Panc1 (cell line): ENCODE measurements at regions not wholly inside any gene's neighbourhood (a gene's known extent, or its start where the extent isn't known, plus 50 kb on each side); places are given as distances from the start of the nearest gene placed in this dataset.

ENCODE experiments used
- ATAC-seq: fragments of 200-7000 bp; cut with Tn5 transposase; 2 replicates; pipeline ENCODE4 v1.9.1; 2020; ENCODE audit warnings: mild to moderate bottlenecking, moderate library complexity
- BruUV-seq: library from RNA; stranded (reverse); fragments of 400-500 nt; replicated peaks from 2 replicates; lab custom pipeline; 2021; lab: Mats Ljungman, UMichigan
- CTCF ChIA-PET: fragments of 300-600 bp; sonication (Branson Sonifier 250); formaldehyde crosslinking; loops from one replicate; lab custom pipeline; 2022; ENCODE audit warnings: antibody characterized with exemption; lab: Charles Lee
- POLR2A ChIA-PET: fragments of 300-600 bp; sonication (Branson Sonifier 250); formaldehyde crosslinking; loops from one replicate; lab custom pipeline; 2022; ENCODE audit warnings: antibody characterized with exemption; lab: Charles Lee
- DNase-seq: peaks from one replicate; pipeline ENCODE4 v3.0.0-alpha.2; 2010; ENCODE audit warnings: low read depth, low spot score
- H3K27ac ChIP-seq: 2 replicates; pipeline ENCODE4 v1.5.1; 2011; ENCODE audit warnings: mild to moderate bottlenecking, low read length, inconsistent platforms
- H3K27me3 ChIP-seq: fragments of 200-500 bp; sonication (Bioruptor generic); 2 replicates; pipeline ENCODE4 v1.6.0; 2014; ENCODE audit warnings: low read length, inconsistent platforms; ENCODE audit not compliant: control insufficient read depth, insufficient read depth
- H3K36me3 ChIP-seq: fragments of 200-500 bp; sonication (Bioruptor generic); 2 replicates; pipeline ENCODE4 v1.5.1; 2014; ENCODE audit warnings: inconsistent platforms, mild to moderate bottlenecking, low read length, moderate library complexity; ENCODE audit not compliant: control insufficient read depth, insufficient read depth
- H3K4me1 ChIP-seq: 2 replicates; pipeline ENCODE4 v1.5.1; 2011; ENCODE audit warnings: inconsistent platforms, mild to moderate bottlenecking, low read length, moderate library complexity; ENCODE audit not compliant: control insufficient read depth, insufficient read depth
- H3K4me3 ChIP-seq, 2 experiments: 2 replicates each; pipeline ENCODE4 v1.5.1; 2011 to 2012; ENCODE audit warnings: low read depth in 2 of 2, low read length in 2 of 2, mild to moderate bottlenecking in 2 of 2, inconsistent platforms in 1 of 2, moderate library complexity in 1 of 2
- H3K9me3 ChIP-seq: fragments of 200-500 bp; sonication (Bioruptor generic); 2 replicates; pipeline ENCODE4 v1.5.1; 2014; ENCODE audit warnings: low read depth, mild to moderate bottlenecking, inconsistent platforms, low read length, moderate library complexity; ENCODE audit not compliant: control insufficient read depth, insufficient read depth
- CTCF ChIP-seq: fragments of 450-650 bp; IDR thresholded peaks from 2 replicates; pipeline ENCODE4 v1.5.1; 2017; ENCODE audit warnings: mild to moderate bottlenecking
- POLR2AphosphoS5 ChIP-seq: IDR thresholded peaks from 2 replicates; pipeline ENCODE4 v1.6.1; 2012; ENCODE audit warnings: mild to moderate bottlenecking, low read depth, low read length, moderate library complexity
- SIN3A ChIP-seq: IDR thresholded peaks from 2 replicates; pipeline ENCODE4 v1.6.1; 2012; ENCODE audit warnings: low read depth, mild to moderate bottlenecking, low read length, moderate library complexity, borderline replicate concordance; ENCODE audit not compliant: insufficient read depth
- TCF7L2 ChIP-seq: IDR thresholded peaks from 2 replicates; pipeline ENCODE4 v1.6.1; 2011; ENCODE audit warnings: mild to moderate bottlenecking, low read depth, low read length, inconsistent platforms
- in situ Hi-C: cut with HindIII; loops from 2 replicates; pipeline ENCODE4 v1.10.0; 2016; ENCODE audit warnings: low sequenced_read_pairs, low pct_unique_long_range_greater_than_20kb
- intact Hi-C: fragments of 100-400 bp; cut with micrococcal nuclease; formaldehyde crosslinking; loops from one replicate; pipeline ENCODE4 v1.10.0; 2022; ENCODE audit not compliant: unreplicated experiment
- TF ChIP-seq, protein P1 (sequence below), 2 experiments: IDR thresholded peaks; 2 replicates each; pipeline ENCODE4 v1.6.1; 2011 to 2012; ENCODE audit warnings: low read depth in 2 of 2, control low read depth in 1 of 2, low read length in 1 of 2, mild to moderate bottlenecking in 1 of 2, moderate library complexity in 1 of 2; ENCODE audit not compliant: insufficient read depth in 1 of 2

DNA sequence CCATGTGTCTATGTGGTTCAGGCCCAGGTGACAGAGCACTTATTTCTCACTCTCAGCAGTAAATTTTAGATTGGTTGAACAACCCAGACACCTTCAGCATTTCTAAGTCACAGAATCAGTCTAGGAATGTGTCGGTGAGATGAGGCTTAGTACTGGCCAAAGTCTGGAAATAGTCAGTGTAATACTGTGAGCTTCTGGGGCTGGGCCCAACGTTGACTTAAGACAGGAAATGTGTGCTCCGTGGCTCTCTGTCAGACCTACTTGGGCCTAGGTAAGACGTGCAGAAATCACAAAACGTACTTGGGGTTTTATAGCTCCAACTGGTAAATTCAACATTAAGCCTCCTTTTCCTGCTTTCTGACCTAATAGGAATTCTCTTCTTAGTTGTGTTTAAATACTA is 160.3 kb upstream of the COL3A1 start:
- Histone ChIP-seq H3K27me3 (no peaks in the 10 kb centered on the region), H3K4me1 (no peaks in the 10 kb centered on the region), H3K4me3 (no peak overlapping the region), H3K27ac (no peak overlapping the region), H3K36me3 (no peaks in the 10 kb centered on the region), H3K9me3 (no peaks in the 10 kb centered on the region)
- BruUV-seq: no TSS peak
- CTCF ChIA-PET: no interaction called here
- no peak for TF ChIP-seq POLR2AphosphoS5
- no peak for TF ChIP-seq CTCF
- TF ChIP-seq, protein P1, sequence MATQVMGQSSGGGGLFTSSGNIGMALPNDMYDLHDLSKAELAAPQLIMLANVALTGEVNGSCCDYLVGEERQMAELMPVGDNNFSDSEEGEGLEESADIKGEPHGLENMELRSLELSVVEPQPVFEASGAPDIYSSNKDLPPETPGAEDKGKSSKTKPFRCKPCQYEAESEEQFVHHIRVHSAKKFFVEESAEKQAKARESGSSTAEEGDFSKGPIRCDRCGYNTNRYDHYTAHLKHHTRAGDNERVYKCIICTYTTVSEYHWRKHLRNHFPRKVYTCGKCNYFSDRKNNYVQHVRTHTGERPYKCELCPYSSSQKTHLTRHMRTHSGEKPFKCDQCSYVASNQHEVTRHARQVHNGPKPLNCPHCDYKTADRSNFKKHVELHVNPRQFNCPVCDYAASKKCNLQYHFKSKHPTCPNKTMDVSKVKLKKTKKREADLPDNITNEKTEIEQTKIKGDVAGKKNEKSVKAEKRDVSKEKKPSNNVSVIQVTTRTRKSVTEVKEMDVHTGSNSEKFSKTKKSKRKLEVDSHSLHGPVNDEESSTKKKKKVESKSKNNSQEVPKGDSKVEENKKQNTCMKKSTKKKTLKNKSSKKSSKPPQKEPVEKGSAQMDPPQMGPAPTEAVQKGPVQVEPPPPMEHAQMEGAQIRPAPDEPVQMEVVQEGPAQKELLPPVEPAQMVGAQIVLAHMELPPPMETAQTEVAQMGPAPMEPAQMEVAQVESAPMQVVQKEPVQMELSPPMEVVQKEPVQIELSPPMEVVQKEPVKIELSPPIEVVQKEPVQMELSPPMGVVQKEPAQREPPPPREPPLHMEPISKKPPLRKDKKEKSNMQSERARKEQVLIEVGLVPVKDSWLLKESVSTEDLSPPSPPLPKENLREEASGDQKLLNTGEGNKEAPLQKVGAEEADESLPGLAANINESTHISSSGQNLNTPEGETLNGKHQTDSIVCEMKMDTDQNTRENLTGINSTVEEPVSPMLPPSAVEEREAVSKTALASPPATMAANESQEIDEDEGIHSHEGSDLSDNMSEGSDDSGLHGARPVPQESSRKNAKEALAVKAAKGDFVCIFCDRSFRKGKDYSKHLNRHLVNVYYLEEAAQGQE (IDR thresholded peaks at IDR 0.05; ENCODE audit: insufficient read depth in 1 of 2, low read depth in 2 of 2, low read length in 1 of 2): no peak
- no peak for TF ChIP-seq TCF7L2
- TF ChIP-seq SIN3A: no peak
- no peak for ATAC-seq
- POLR2A ChIA-PET: no interaction called here
- DNase-seq: no peak
- intact Hi-C loops (no loop called here), in situ Hi-C loops (no loop called here)

DNA sequence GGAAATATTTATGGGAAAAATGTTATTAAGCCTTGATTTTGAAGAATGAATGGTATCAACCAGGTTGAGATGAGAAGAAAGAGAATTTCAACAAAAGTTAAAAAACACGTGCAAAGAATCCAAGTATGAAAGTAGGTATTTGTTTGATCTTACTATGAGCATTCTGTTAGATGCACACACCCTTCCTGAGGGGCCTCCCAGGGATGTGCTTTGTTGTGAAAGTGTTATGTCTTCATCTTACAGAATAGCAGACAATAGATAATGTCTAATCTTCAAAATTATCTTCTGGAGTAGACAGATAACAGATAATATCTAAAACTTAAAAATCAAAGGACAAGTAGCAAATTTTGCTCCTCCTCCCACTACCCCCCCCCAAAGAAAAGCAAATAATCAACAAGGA is 155.2 kb upstream of the COL3A1 start:
- no peaks in the 10 kb centered on the region; the same call in 1 of the 2 replicates for H3K9me3 ChIP-seq
- ATAC-seq (no peak), DNase-seq (no peak)
- no peak overlapping the region for H3K27ac ChIP-seq
- POLR2A ChIA-PET: no interaction called here
- CTCF ChIA-PET: no interaction called here
- no peaks in the 10 kb centered on the region for H3K36me3 ChIP-seq
- in situ Hi-C loops: no loop called here
- H3K4me1 ChIP-seq: no peaks in the 10 kb centered on the region
- BruUV-seq: no TSS peak
- no peaks in the 10 kb centered on the region for H3K27me3 ChIP-seq
- intact Hi-C loops: no loop called here
- no peak overlapping the region for H3K4me3 ChIP-seq
- TF ChIP-seq POLR2AphosphoS5 (no peak), TCF7L2 (no peak), CTCF (no peak), SIN3A (no peak)
- TF ChIP-seq, protein P1 (IDR thresholded peaks at IDR 0.05; ENCODE audit: insufficient read depth in 1 of 2, low read depth in 2 of 2, low read length in 1 of 2): no peak
